Transverse colon (tissue), 4 donors: ENCODE measurements at regions not wholly inside any gene's neighbourhood (a gene's known extent, or its start where the extent isn't known, plus 50 kb on each side); places are given as distances from the start of the nearest gene placed in this dataset.

Experiments used
- DNase-seq: peaks from one replicate; pipeline ENCODE4 v3.0.0-alpha.2; 2019
- H3K27ac ChIP-seq, 4 donors: fragments of 200-600 bp; sonication (generic); 2 replicates each; pipeline ENCODE4 v1.5.1; 2016 to 2018; ENCODE audit warnings: inconsistent platforms in 4 of 4
- H3K27me3 ChIP-seq: fragments of 200-600 bp; sonication (generic); 2 replicates; pipeline ENCODE4 v1.5.1; 2017; ENCODE audit warnings: inconsistent platforms
- H3K36me3 ChIP-seq, 4 donors: fragments of 200-600 bp; sonication (generic); 2 replicates each; pipeline ENCODE4 v1.5.1; 2017 to 2019; ENCODE audit warnings: inconsistent platforms in 4 of 4
- H3K4me1 ChIP-seq, 4 donors: fragments of 200-600 bp; sonication (generic); 2 replicates each; pipeline ENCODE4 v1.5.1; 2017 to 2020; ENCODE audit warnings: inconsistent platforms in 4 of 4
- H3K4me3 ChIP-seq, 4 donors: fragments of 200-600 bp; sonication (generic); 1 replicate in 1 of 4; 2 replicates in 3 of 4; pipeline versions ENCODE4 v1.5.1 to v1.6.1; 2017 to 2019; ENCODE audit warnings: inconsistent platforms in 4 of 4
- H3K9me3 ChIP-seq, 2 donors: fragments of 200-600 bp; sonication (generic); 2 replicates each; pipeline ENCODE4 v1.5.1; 2017 to 2019; ENCODE audit warnings: inconsistent platforms in 2 of 2
- EP300 ChIP-seq: sonication (generic); formaldehyde crosslinking; IDR thresholded peaks from one replicate; pipeline ENCODE4 v1.6.1; 2017; ENCODE audit warnings: antibody characterized with exemption, low read depth
- POLR2A ChIP-seq: fragments of 450-650 bp; IDR thresholded peaks from one replicate; pipeline ENCODE4 v1.6.1; 2016; ENCODE audit warnings: antibody characterized with exemption, mild to moderate bottlenecking, moderate library complexity
- POLR2AphosphoS5 ChIP-seq, 3 donors: sonication (generic); formaldehyde crosslinking; IDR thresholded peaks; one replicate each; pipeline ENCODE4 v1.6.1; 2016; ENCODE audit warnings: antibody characterized with exemption in 3 of 3
- WGBS, 2 donors: methylation state at CpG; one replicate each; pipeline ENCODE4 v1.1.5; 2018; ENCODE audit warnings: low coverage in 1 of 2; 5-methylcytosine and 5-hydroxymethylcytosine counted together
- in situ Hi-C, 4 donors: fragments of 200-750 bp; cut with MboI; loops; one replicate each; pipeline versions ENCODE4 v1.15.0 to v1.15.1; 2017; ENCODE audit warnings: low sequenced_read_pairs in 3 of 4, low pct_ligation_motif_present in 1 of 4, low pct_unique_long_range_greater_than_20kb in 1 of 4
- intact Hi-C: fragments of 100-400 bp; cut with DNase I; formaldehyde crosslinking; loops from one replicate; pipeline ENCODE4 v1.15.1; 2023; ENCODE audit warnings: low total_unique reads
- TF ChIP-seq, protein P1 (sequence below), 5 experiments: fragments of 200-600 bp in 3 of 5; fragments of 450-650 bp in 2 of 5; sonication (generic) in 3 of 5; IDR thresholded peaks; 1 replicate in 2 of 5; 2 replicates in 3 of 5; pipeline ENCODE4 v1.5.1; 2016 to 2017; ENCODE audit warnings: antibody characterized with exemption in 5 of 5, inconsistent platforms in 3 of 5, mild to moderate bottlenecking in 2 of 5, moderate library complexity in 1 of 5

DNA sequence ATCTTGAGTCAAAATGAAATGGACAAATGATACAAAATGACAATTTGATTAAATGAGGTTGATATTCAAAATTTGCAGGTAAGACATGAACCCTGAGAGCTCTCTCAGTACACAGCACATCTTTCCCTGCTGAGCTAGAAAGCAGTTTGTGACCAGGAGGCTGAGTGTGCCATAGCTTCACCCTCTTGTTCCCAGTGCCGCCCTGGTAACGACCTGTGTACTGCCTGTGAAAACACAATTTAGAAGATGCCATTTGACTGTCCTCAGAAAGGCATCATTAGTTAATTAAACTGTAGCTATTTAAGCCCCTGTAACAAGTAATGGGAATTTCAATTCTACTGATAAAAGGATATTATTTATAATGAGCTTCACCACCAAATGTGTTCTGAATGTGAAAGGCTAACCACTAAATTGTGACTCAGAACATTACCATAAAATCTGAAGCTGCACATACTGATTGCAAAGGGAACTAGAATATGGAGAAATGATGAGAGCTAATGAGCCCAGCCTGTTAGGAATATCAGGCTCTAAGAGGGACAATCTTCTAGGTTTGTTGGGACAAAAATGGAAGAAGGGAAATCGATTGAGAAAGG lies 212.9 kb upstream of the ARPP21 start:
- no peaks in the 10 kb centered on the region for H3K36me3 ChIP-seq
- intact Hi-C loops (no loop called here), in situ Hi-C loops (no loop called here)
- DNase-seq, result no peak
- WGBS, 2 donors, result 65 to 69% methylated on average over 3 of the region's 3 CpGs
- H3K27me3 ChIP-seq, result no peaks in the 10 kb centered on the region
- H3K4me3 ChIP-seq, result no peak overlapping the region
- H3K4me1 ChIP-seq, result no peaks in the 10 kb centered on the region
- H3K27ac ChIP-seq, result no peak overlapping the region
- TF ChIP-seq POLR2AphosphoS5 (IDR thresholded peaks at IDR 0.05) (no peak), POLR2A (no peak), EP300 (no peak)
- no peaks in the 10 kb centered on the region for H3K9me3 ChIP-seq

DNA sequence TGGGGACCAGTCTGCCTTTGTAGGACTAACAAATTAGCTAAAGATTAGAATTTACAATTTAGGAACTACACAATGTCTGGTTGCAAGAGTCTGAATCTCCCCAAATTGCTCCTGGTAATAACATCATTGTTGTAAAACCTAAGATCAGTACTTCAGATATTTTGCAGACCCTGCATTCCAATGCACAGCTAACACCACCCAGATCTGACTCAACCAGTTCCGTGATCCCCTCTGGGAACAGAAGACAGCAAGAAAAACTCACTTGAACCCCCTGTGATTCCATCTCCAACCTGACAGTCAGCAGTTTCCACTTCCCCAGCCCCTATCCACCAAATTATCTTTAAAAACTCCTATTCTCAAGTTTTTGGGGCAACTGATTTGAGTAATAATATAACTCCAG lies 201.9 kb upstream of the ARPP21 start:
- TF ChIP-seq POLR2A, result no peak
- TF ChIP-seq POLR2AphosphoS5 (IDR thresholded peaks at IDR 0.05), result no peak
- no peak for TF ChIP-seq EP300
- TF ChIP-seq, protein P1, sequence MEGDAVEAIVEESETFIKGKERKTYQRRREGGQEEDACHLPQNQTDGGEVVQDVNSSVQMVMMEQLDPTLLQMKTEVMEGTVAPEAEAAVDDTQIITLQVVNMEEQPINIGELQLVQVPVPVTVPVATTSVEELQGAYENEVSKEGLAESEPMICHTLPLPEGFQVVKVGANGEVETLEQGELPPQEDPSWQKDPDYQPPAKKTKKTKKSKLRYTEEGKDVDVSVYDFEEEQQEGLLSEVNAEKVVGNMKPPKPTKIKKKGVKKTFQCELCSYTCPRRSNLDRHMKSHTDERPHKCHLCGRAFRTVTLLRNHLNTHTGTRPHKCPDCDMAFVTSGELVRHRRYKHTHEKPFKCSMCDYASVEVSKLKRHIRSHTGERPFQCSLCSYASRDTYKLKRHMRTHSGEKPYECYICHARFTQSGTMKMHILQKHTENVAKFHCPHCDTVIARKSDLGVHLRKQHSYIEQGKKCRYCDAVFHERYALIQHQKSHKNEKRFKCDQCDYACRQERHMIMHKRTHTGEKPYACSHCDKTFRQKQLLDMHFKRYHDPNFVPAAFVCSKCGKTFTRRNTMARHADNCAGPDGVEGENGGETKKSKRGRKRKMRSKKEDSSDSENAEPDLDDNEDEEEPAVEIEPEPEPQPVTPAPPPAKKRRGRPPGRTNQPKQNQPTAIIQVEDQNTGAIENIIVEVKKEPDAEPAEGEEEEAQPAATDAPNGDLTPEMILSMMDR (IDR thresholded peaks at IDR 0.05), result no peak
- in situ Hi-C loops, result no loop called here
- Histone ChIP-seq H3K4me1 (no peaks in the 10 kb centered on the region), H3K4me3 (no peak overlapping the region), H3K36me3 (no peaks in the 10 kb centered on the region), H3K27me3 (no peaks in the 10 kb centered on the region), H3K27ac (no peak overlapping the region), H3K9me3 (no peaks in the 10 kb centered on the region)
- intact Hi-C loops, result no loop called here
- no peak for DNase-seq
- WGBS, 2 donors, result 53 to 100% methylated on average over 1 of the region's 1 CpG

DNA sequence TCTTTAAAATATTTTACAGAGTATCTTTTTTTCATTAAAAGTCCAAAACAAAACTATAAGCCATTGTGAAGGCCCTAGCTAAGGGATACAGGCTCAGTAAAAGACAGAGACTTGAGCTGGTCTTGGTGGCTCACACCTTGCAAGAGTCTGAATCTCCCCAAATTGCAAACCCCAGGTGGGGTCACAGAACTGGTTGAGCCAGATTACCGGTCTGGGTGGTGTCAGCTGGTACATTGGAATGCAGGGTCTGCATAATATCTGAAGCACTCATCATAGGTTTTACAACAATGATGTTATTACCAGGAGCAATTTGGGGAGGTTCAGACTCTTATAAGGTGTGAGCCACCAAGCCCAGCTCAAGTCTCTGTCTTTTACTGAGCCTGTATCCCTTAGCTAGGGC lies 201.2 kb upstream of the ARPP21 start:
- DNase-seq, result no peak
- WGBS, 2 donors, result 44% methylated on average over 1 of the region's 1 CpG; no CpG with 5 or more reads in 1 of the 2 donors
- H3K27ac ChIP-seq, result no peak overlapping the region
- H3K9me3 ChIP-seq, result no peaks in the 10 kb centered on the region
- H3K27me3 ChIP-seq, result no peaks in the 10 kb centered on the region
- H3K4me3 ChIP-seq, result no peak overlapping the region
- no peaks in the 10 kb centered on the region for H3K4me1 ChIP-seq
- intact Hi-C loops (no loop called here), in situ Hi-C loops (no loop called here)
- TF ChIP-seq EP300 (no peak), POLR2AphosphoS5 (IDR thresholded peaks at IDR 0.05) (no peak), POLR2A (no peak)
- TF ChIP-seq, protein P1 (IDR thresholded peaks at IDR 0.05), result no peak
- H3K36me3 ChIP-seq, result no peaks in the 10 kb centered on the region

DNA sequence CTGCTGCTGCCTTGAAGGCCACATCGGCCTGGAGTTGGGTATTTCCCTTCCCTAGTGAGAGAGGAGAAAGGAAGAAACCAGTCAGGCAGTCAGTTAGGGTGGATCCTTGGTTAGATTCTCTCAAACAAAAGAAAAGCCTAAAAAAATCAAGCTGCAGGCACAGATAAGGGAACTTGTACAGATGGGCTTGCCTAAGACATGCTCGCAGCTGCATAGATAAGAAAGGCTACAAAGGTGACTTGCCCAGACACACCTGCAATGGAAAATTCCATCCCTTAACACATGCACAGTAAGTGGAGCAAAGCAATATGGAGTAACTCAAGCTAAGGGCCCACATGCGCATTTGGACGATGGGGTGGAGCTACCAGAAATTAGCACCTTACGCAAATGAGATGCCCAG lies 199.7 kb upstream of the ARPP21 start:
- DNase-seq, result no peak
- intact Hi-C loops, result no loop called here
- WGBS, 2 donors, result 85% methylated on average over 5 of the region's 5 CpGs
- Histone ChIP-seq H3K4me3 (no peak overlapping the region), H3K4me1 (no peaks in the 10 kb centered on the region), H3K27me3 (no peaks in the 10 kb centered on the region), H3K27ac (no peak overlapping the region), H3K36me3 (no peaks in the 10 kb centered on the region), H3K9me3 (no peaks in the 10 kb centered on the region)
- in situ Hi-C loops, result no loop called here
- TF ChIP-seq EP300, result no peak
- TF ChIP-seq, protein P1 (IDR thresholded peaks at IDR 0.05), result no peak
- no peak for TF ChIP-seq POLR2A
- TF ChIP-seq POLR2AphosphoS5 (IDR thresholded peaks at IDR 0.05), result no peak

DNA sequence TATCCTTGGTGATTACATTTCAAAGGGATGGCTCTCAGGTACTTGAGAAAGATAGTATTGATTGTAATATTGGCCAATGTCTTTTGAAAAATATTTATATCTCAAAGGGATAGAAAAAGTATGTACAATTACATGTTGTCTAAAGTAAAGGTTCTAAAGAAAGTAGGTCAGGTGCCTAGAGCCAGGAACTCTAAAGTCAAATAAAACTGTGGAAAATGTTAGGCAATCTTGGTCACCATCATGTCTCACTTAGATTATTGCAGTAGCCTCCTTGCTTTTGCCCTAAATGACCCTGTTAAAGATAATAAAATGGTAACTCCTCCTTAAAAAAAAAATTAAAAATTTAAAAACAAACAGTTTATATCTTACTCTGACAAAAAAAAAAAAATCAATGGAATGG lies 198.5 kb upstream of the ARPP21 start:
- Histone ChIP-seq H3K4me3 (no peak overlapping the region), H3K4me1 (no peaks in the 10 kb centered on the region), H3K27ac (no peak overlapping the region), H3K36me3 (no peaks in the 10 kb centered on the region), H3K9me3 (no peaks in the 10 kb centered on the region), H3K27me3 (no peaks in the 10 kb centered on the region)
- no peak for TF ChIP-seq POLR2AphosphoS5 (IDR thresholded peaks at IDR 0.05)
- TF ChIP-seq, protein P1 (IDR thresholded peaks at IDR 0.05), result no peak
- TF ChIP-seq EP300, result no peak
- no peak for TF ChIP-seq POLR2A
- in situ Hi-C loops, result no loop called here
- no peak for DNase-seq
- intact Hi-C loops, result no loop called here
